GM23338 (cell line): ENCODE measurements at regions not wholly inside any gene's neighbourhood (a gene's known extent, or its start where the extent isn't known, plus 50 kb on each side); places are given as distances from the start of the nearest gene placed in this dataset.

Experiments
- ATAC-seq: fragments of 200-7000 bp; cut with Tn5 transposase; 3 replicates; pipeline ENCODE4 v1.9.1; 2020
- DNase-seq: peaks from one replicate; pipeline ENCODE4 v3.0.0-alpha.2; 2015; ENCODE audit warnings: low spot score
- H2AFZ ChIP-seq: fragments of 200-600 bp; sonication (generic); 2 replicates; pipeline ENCODE4 v1.8.0; 2016; ENCODE audit warnings: antibody characterized with exemption, mild to moderate bottlenecking, moderate library complexity
- H3F3A ChIP-seq: fragments of 200-600 bp; sonication (generic); replicated peaks from 2 replicates; pipeline ENCODE4 v1.8.0; 2017; ENCODE audit warnings: antibody characterized with exemption, mixed run types, low read depth
- H3K27ac ChIP-seq: fragments of 200-600 bp; sonication (generic); 2 replicates; pipeline ENCODE4 v1.6.1; 2016; ENCODE audit warnings: low read depth
- H3K27me3 ChIP-seq: fragments of 200-600 bp; sonication (generic); 2 replicates; pipeline ENCODE4 v1.8.0; 2016; ENCODE audit warnings: mild to moderate bottlenecking, mixed run types, moderate library complexity; ENCODE audit not compliant: insufficient read depth
- H3K36me3 ChIP-seq: fragments of 200-600 bp; sonication (generic); 2 replicates; pipeline ENCODE4 v1.8.0; 2016; ENCODE audit warnings: mild to moderate bottlenecking; ENCODE audit not compliant: insufficient read depth
- H3K4me1 ChIP-seq: fragments of 200-600 bp; sonication (generic); 2 replicates; pipeline ENCODE4 v1.8.0; 2016; ENCODE audit warnings: mild to moderate bottlenecking, moderate library complexity; ENCODE audit not compliant: insufficient read depth
- H3K4me2 ChIP-seq: fragments of 200-600 bp; sonication (generic); 2 replicates; pipeline ENCODE4 v1.7.1; 2017; ENCODE audit warnings: mixed run types
- H3K4me3 ChIP-seq: fragments of 200-600 bp; sonication (generic); 2 replicates; pipeline ENCODE4 v1.6.1; 2016; ENCODE audit warnings: mixed run types
- H3K79me2 ChIP-seq: fragments of 200-600 bp; sonication (generic); replicated peaks from 2 replicates; pipeline ENCODE4 v1.8.0; 2017; ENCODE audit warnings: mild to moderate bottlenecking; ENCODE audit not compliant: insufficient read depth
- H3K9me2 ChIP-seq: fragments of 200-600 bp; sonication (generic); 2 replicates; pipeline ENCODE4 v1.8.0; 2017; ENCODE audit not compliant: insufficient read depth
- H4K20me1 ChIP-seq: fragments of 200-600 bp; sonication (generic); replicated peaks from 2 replicates; pipeline ENCODE4 v1.8.0; 2017; ENCODE audit warnings: mild to moderate bottlenecking; ENCODE audit not compliant: insufficient read depth
- H3K27ac Mint-ChIP-seq: 2 replicates; pipeline ENCODE4 v1.8.0; 2020; ENCODE audit warnings: inconsistent platforms, mild to moderate bottlenecking, moderate library complexity, mixed read lengths
- H3K27me3 Mint-ChIP-seq: 3 replicates; pipeline ENCODE4 v1.8.0; 2022; ENCODE audit warnings: low read depth, mild to moderate bottlenecking, moderate library complexity, mixed read lengths, inconsistent platforms; ENCODE audit not compliant: insufficient read depth, poor library complexity
- H3K36me3 Mint-ChIP-seq: 3 replicates; pipeline ENCODE4 v1.8.0; 2021; ENCODE audit warnings: low read depth, mild to moderate bottlenecking, inconsistent platforms, moderate library complexity, mixed read lengths
- H3K4me1 Mint-ChIP-seq: 3 replicates; pipeline ENCODE4 v1.8.0; 2020; ENCODE audit warnings: mild to moderate bottlenecking, inconsistent platforms, mixed read lengths
- H3K4me3 Mint-ChIP-seq: 3 replicates; pipeline ENCODE4 v1.8.0; 2021; ENCODE audit warnings: moderate library complexity, mild to moderate bottlenecking, inconsistent platforms, mixed read lengths
- H3K9me3 Mint-ChIP-seq: 3 replicates; pipeline ENCODE4 v1.8.0; 2020; ENCODE audit warnings: moderate library complexity, mild to moderate bottlenecking, inconsistent platforms, mixed read lengths
- ZNF331 ChIP-seq: fragments of 250-450 bp; sonication (Bioruptor Pico); IDR thresholded peaks from 2 replicates; pipeline ENCODE4 v1.5.0; 2020; ENCODE audit warnings: low read depth, mild to moderate bottlenecking, moderate library complexity
- TF ChIP-seq, protein P1 (sequence below): IDR thresholded peaks from one replicate; pipeline ENCODE4 v1.6.1; 2018; ENCODE audit warnings: antibody characterized with exemption; ENCODE audit not compliant: unreplicated experiment
- TF ChIP-seq, protein P2 (sequence below): IDR thresholded peaks from 2 replicates; pipeline ENCODE4 v1.6.1; 2016; ENCODE audit warnings: antibody characterized with exemption
- TF ChIP-seq, protein P3 (sequence below): fragments of 250-450 bp; sonication (Bioruptor Pico); IDR thresholded peaks from 2 replicates; pipeline ENCODE4 v1.5.0; 2020; ENCODE audit warnings: mild to moderate bottlenecking, moderate library complexity

DNA sequence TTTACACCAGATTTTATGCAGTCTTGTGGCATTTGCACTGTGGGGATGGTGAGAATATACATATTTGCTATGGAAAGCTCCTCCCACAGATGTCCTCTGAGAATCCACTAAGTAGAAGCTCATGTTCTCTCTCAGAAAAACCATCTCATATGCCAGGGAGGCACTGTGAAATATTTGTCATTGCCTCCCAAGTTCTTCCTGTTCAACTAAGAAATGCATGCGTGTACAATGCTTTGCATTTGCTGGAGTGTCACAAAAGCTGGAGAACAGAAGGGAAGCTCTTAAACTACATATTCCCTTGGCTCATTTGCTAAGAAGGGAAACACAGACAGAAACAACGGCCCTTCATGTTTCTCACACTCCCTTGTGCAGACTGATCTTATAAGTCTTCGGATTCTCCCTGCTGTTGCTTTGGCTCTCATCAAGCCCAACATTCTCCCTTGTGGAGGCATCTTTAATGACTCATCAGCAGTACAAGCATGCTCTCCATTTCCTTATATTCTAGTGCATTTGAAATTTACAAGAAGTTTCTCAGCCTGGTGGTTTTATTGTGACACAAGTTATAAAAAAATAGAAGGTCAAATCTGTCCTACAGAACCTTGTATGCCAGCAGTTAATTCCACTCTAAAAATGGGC is 220.6 kb downstream of the TRIM36 start:
- H3F3A ChIP-seq: no peaks in the 10 kb centered on the region
- H3K4me3 ChIP-seq: no peak overlapping the region
- H3K4me2 ChIP-seq: no peak overlapping the region
- H3K79me2 ChIP-seq: no peaks in the 10 kb centered on the region
- TF ChIP-seq, protein P1, sequence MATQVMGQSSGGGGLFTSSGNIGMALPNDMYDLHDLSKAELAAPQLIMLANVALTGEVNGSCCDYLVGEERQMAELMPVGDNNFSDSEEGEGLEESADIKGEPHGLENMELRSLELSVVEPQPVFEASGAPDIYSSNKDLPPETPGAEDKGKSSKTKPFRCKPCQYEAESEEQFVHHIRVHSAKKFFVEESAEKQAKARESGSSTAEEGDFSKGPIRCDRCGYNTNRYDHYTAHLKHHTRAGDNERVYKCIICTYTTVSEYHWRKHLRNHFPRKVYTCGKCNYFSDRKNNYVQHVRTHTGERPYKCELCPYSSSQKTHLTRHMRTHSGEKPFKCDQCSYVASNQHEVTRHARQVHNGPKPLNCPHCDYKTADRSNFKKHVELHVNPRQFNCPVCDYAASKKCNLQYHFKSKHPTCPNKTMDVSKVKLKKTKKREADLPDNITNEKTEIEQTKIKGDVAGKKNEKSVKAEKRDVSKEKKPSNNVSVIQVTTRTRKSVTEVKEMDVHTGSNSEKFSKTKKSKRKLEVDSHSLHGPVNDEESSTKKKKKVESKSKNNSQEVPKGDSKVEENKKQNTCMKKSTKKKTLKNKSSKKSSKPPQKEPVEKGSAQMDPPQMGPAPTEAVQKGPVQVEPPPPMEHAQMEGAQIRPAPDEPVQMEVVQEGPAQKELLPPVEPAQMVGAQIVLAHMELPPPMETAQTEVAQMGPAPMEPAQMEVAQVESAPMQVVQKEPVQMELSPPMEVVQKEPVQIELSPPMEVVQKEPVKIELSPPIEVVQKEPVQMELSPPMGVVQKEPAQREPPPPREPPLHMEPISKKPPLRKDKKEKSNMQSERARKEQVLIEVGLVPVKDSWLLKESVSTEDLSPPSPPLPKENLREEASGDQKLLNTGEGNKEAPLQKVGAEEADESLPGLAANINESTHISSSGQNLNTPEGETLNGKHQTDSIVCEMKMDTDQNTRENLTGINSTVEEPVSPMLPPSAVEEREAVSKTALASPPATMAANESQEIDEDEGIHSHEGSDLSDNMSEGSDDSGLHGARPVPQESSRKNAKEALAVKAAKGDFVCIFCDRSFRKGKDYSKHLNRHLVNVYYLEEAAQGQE: no peak
- TF ChIP-seq, protein P2, sequence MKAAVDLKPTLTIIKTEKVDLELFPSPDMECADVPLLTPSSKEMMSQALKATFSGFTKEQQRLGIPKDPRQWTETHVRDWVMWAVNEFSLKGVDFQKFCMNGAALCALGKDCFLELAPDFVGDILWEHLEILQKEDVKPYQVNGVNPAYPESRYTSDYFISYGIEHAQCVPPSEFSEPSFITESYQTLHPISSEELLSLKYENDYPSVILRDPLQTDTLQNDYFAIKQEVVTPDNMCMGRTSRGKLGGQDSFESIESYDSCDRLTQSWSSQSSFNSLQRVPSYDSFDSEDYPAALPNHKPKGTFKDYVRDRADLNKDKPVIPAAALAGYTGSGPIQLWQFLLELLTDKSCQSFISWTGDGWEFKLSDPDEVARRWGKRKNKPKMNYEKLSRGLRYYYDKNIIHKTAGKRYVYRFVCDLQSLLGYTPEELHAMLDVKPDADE: no peak
- TF ChIP-seq, protein P3, sequence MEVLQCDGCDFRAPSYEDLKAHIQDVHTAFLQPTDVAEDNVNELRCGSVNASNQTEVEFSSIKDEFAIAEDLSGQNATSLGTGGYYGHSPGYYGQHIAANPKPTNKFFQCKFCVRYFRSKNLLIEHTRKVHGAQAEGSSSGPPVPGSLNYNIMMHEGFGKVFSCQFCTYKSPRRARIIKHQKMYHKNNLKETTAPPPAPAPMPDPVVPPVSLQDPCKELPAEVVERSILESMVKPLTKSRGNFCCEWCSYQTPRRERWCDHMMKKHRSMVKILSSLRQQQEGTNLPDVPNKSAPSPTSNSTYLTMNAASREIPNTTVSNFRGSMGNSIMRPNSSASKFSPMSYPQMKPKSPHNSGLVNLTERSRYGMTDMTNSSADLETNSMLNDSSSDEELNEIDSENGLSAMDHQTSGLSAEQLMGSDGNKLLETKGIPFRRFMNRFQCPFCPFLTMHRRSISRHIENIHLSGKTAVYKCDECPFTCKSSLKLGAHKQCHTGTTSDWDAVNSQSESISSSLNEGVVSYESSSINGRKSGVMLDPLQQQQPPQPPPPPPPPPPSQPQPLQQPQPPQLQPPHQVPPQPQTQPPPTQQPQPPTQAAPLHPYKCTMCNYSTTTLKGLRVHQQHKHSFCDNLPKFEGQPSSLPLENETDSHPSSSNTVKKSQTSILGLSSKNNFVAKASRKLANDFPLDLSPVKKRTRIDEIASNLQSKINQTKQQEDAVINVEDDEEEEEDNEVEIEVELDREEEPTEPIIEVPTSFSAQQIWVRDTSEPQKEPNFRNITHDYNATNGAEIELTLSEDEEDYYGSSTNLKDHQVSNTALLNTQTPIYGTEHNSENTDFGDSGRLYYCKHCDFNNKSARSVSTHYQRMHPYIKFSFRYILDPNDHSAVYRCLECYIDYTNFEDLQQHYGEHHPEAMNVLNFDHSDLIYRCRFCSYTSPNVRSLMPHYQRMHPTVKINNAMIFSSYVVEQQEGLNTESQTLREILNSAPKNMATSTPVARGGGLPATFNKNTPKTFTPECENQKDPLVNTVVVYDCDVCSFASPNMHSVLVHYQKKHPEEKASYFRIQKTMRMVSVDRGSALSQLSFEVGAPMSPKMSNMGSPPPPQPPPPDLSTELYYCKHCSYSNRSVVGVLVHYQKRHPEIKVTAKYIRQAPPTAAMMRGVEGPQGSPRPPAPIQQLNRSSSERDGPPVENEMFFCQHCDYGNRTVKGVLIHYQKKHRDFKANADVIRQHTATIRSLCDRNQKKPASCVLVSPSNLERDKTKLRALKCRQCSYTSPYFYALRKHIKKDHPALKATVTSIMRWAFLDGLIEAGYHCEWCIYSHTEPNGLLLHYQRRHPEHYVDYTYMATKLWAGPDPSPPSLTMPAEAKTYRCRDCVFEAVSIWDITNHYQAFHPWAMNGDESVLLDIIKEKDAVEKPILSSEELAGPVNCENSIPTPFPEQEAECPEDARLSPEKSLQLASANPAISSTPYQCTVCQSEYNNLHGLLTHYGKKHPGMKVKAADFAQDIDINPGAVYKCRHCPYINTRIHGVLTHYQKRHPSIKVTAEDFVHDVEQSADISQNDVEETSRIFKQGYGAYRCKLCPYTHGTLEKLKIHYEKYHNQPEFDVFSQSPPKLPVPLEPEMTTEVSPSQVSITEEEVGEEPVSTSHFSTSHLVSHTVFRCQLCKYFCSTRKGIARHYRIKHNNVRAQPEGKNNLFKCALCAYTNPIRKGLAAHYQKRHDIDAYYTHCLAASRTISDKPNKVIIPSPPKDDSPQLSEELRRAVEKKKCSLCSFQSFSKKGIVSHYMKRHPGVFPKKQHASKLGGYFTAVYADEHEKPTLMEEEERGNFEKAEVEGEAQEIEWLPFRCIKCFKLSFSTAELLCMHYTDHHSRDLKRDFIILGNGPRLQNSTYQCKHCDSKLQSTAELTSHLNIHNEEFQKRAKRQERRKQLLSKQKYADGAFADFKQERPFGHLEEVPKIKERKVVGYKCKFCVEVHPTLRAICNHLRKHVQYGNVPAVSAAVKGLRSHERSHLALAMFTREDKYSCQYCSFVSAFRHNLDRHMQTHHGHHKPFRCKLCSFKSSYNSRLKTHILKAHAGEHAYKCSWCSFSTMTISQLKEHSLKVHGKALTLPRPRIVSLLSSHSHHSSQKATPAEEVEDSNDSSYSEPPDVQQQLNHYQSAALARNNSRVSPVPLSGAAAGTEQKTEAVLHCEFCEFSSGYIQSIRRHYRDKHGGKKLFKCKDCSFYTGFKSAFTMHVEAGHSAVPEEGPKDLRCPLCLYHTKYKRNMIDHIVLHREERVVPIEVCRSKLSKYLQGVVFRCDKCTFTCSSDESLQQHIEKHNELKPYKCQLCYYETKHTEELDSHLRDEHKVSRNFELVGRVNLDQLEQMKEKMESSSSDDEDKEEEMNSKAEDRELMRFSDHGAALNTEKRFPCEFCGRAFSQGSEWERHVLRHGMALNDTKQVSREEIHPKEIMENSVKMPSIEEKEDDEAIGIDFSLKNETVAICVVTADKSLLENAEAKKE (CRISPR knock-in tag): no peak
- no peak for TF ChIP-seq ZNF331
- no peak overlapping the region for H3K27ac Mint-ChIP-seq
- H3K27ac ChIP-seq: no peak overlapping the region
- H4K20me1 ChIP-seq: no peaks in the 10 kb centered on the region
- no peak overlapping the region for H3K4me3 Mint-ChIP-seq
- H3K36me3 Mint-ChIP-seq: no peaks in the 10 kb centered on the region
- H3K9me2 ChIP-seq: peaks cover 8% of the 10 kb centered on the region
- no peaks in the 10 kb centered on the region for H3K27me3 ChIP-seq
- H3K27me3 Mint-ChIP-seq: peaks cover 2% of the 10 kb centered on the region
- no peaks in the 10 kb centered on the region; the same call in 2 of the 3 replicates for H3K9me3 Mint-ChIP-seq
- H3K4me1 Mint-ChIP-seq: no peaks in the 10 kb centered on the region
- no peaks in the 10 kb centered on the region for H3K4me1 ChIP-seq
- H2AFZ ChIP-seq: no peak overlapping the region
- ATAC-seq (no peak), DNase-seq (no peak)
- H3K36me3 ChIP-seq: no peaks in the 10 kb centered on the region
